NB4 (cell line): ENCODE measurements at regions not wholly inside any gene's neighbourhood (a gene's known extent, or its start where the extent isn't known, plus 50 kb on each side); places are given as distances from the start of the nearest gene placed in this dataset.

Source experiments
- POLR2A ChIP-seq: IDR thresholded peaks from 2 replicates; pipeline ENCODE4 v1.6.1; 2011; ENCODE audit warnings: mild to moderate bottlenecking; ENCODE audit not compliant: insufficient read length; ENCODE audit errors: extremely low read depth
- TF ChIP-seq, protein P1 (sequence below): IDR thresholded peaks from one replicate; pipeline ENCODE4 v1.5.1; 2012; ENCODE audit warnings: low read depth, low read length
- TF ChIP-seq, protein P2 (sequence below): IDR thresholded peaks from 2 replicates; pipeline ENCODE4 v1.6.1; 2011; ENCODE audit warnings: low read depth, low read length

DNA sequence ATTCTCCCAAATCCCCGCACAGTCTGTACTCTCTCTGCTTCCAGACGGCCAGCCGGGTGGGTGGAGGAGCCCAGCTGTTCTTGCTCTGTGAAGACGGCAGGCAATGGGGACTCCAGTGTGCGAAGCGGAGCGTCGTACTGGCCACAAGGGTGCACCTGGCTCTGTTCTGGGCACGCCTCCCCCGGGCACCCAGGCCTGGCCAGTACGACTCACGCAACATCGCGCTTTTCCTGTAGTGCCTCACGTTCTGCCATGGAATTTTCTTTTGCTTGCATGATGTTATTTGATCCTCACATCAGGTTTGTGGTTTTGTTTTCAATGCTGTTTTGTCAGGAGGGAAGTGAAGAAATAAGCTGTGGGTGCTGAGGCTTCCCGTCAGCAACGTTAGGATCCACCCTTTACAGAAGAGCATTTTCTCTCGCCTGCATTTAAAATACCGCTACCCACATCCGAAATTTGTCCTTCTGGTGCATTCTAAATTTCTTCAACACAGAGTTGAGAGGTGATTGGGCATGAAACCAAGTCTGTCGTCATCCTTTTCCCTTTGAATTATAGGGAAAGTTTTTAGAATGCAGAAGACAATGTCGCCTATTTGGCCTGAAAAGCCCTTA, 311.7 kb downstream of the TRIM36 start:
- TF ChIP-seq, protein P1, sequence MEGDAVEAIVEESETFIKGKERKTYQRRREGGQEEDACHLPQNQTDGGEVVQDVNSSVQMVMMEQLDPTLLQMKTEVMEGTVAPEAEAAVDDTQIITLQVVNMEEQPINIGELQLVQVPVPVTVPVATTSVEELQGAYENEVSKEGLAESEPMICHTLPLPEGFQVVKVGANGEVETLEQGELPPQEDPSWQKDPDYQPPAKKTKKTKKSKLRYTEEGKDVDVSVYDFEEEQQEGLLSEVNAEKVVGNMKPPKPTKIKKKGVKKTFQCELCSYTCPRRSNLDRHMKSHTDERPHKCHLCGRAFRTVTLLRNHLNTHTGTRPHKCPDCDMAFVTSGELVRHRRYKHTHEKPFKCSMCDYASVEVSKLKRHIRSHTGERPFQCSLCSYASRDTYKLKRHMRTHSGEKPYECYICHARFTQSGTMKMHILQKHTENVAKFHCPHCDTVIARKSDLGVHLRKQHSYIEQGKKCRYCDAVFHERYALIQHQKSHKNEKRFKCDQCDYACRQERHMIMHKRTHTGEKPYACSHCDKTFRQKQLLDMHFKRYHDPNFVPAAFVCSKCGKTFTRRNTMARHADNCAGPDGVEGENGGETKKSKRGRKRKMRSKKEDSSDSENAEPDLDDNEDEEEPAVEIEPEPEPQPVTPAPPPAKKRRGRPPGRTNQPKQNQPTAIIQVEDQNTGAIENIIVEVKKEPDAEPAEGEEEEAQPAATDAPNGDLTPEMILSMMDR: no peak
- TF ChIP-seq, protein P2, sequence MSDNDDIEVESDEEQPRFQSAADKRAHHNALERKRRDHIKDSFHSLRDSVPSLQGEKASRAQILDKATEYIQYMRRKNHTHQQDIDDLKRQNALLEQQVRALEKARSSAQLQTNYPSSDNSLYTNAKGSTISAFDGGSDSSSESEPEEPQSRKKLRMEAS: peak; percentile 87
- no peak for TF ChIP-seq POLR2A
